Small intestine (tissue), 7 donors: ENCODE measurements at regions not wholly inside any gene's neighbourhood (a gene's known extent, or its start where the extent isn't known, plus 50 kb on each side); places are given as distances from the start of the nearest gene placed in this dataset.

Experiments
- DNase-seq, 2 donors: peaks; one replicate each; pipeline versions ENCODE4 v3.0.0 to v3.0.0-alpha.2; 2013
- FAIRE-seq: peaks from 2 replicates; lab custom pipeline; 2012; peaks lifted over from hg19 to GRCh38; lab: Jason Lieb, UNC
- H3K27ac ChIP-seq, 3 donors: one replicate each; pipeline ENCODE4 v1.5.1; 2013; ENCODE audit warnings: low read length in 2 of 3, mild to moderate bottlenecking in 2 of 3, control low read depth in 1 of 3, inconsistent platforms in 1 of 3, low read depth in 1 of 3, moderate library complexity in 1 of 3
- H3K27me3 ChIP-seq, 3 donors: one replicate each; pipeline ENCODE4 v1.6.1; 2013; ENCODE audit warnings: low read length in 3 of 3, inconsistent platforms in 1 of 3; ENCODE audit not compliant: control insufficient read depth in 3 of 3, insufficient read depth in 3 of 3
- H3K36me3 ChIP-seq, 3 donors: one replicate each; pipeline ENCODE4 v1.6.1; 2013; ENCODE audit warnings: low read length in 3 of 3, inconsistent platforms in 1 of 3, low read depth in 1 of 3, mild to moderate bottlenecking in 1 of 3, moderate library complexity in 1 of 3; ENCODE audit not compliant: control insufficient read depth in 3 of 3, insufficient read depth in 2 of 3
- H3K4me1 ChIP-seq, 3 donors: one replicate each; pipeline ENCODE4 v1.6.1; 2013; ENCODE audit warnings: low read length in 2 of 3, inconsistent platforms in 1 of 3, low read depth in 1 of 3, mild to moderate bottlenecking in 1 of 3, moderate library complexity in 1 of 3; ENCODE audit not compliant: control insufficient read depth in 3 of 3, insufficient read depth in 2 of 3
- H3K4me3 ChIP-seq, 3 donors: one replicate each; pipeline ENCODE4 v1.5.1; 2013; ENCODE audit warnings: low read length in 3 of 3, control low read depth in 1 of 3, inconsistent platforms in 1 of 3, low read depth in 1 of 3, mild to moderate bottlenecking in 1 of 3, moderate library complexity in 1 of 3
- H3K9me3 ChIP-seq, 2 donors: one replicate each; pipeline ENCODE4 v1.6.1; 2013; ENCODE audit warnings: low read depth in 1 of 2, low read length in 1 of 2; ENCODE audit not compliant: control insufficient read depth in 2 of 2, insufficient read depth in 1 of 2
- WGBS, 3 donors: extraction: QIAGEN DNeasy Blood & Tissue Kit; methylation state at CpG; one replicate each; pipeline ENCODE4 v1.1.7; 2013; 5-methylcytosine and 5-hydroxymethylcytosine counted together
- donor health status: healthy with polysubstance abuse.
- donor health status: control.
- donor health status: control.
- donor health status: Bipolar disorder and iron deficiency.
- donor health status: healthy.

DNA sequence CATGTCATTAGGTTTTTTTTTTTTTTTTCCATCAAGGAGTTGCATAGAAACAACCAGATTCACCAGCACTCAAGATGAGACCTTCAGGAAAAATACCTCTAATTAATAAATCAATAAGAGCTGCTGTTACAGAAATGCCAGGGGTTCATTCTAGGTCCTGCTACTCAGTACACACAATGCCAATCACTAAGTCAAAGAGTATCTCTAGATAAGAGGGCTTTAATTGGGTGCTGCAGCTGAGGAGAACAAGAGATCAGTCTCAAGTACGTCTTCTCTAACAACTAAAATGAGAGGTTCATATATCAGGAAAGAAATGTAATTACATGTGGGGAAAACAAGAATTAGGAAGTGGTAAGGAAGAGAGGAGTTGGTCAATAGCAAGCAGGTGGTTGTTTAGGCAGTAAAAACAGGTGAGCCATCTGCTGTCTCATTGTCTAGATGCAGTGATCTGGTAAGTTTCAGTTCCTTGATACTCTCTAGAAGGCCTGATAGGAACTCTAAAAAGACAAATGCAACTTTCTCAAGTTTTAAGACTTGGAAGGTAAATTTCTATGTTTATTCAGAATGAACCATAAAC, 272.9 kb upstream of the ZWINT start:
- FAIRE-seq (no peak), DNase-seq (no peak)
- no peaks in the 10 kb centered on the region for H3K4me1 ChIP-seq
- 39 to 65% (median 52%) methylated on average over 1 of the region's 1 CpG for WGBS, 3 donors
- no peaks in the 10 kb centered on the region for H3K9me3 ChIP-seq
- H3K27me3 ChIP-seq = no peaks in the 10 kb centered on the region
- no peaks in the 10 kb centered on the region for H3K36me3 ChIP-seq
- no peak overlapping the region for H3K27ac ChIP-seq
- no peak overlapping the region for H3K4me3 ChIP-seq

DNA sequence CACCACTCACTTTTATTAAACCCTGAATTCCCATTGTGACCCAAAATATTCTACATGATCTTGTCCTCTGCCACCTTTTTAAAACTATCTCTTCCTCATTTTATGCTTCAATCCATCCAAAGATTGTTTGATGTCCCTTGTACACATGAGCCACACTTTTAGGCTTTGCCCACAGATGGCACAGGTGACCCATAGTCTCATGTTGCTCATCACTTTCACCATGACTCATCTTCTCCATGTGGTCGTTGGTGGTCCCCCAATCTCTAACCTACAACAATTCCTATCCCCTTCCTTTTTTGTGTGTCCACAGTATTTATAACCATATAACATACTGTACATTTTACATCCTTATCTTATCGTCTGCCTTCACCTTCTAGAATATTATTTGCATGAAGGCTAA, 271.5 kb upstream of the ZWINT start:
- no peak for DNase-seq
- Histone ChIP-seq H3K27ac (no peak overlapping the region), H3K4me1 (no peaks in the 10 kb centered on the region)

DNA sequence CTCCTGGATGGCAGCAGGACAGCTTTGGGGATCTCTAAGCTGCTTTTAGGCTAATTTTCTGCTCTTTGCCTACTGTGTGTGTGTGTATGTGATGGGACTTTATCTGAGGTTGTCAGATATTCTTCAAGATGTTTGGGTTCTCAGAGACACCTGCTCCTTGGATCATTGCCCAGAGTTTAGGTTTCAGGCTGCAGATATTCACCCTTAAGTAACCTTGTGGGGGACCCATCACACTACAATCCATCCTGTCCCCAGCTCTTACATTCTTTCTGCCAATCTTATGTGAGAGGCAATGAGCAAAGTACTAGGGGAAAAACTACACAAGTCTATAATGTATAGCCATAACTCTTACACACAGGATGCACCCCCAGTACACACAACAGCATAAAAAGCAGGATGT, 263.0 kb upstream of the ZWINT start:
- Histone ChIP-seq H3K27ac (no peak overlapping the region), H3K36me3 (no peaks in the 10 kb centered on the region), H3K4me3 (no peak overlapping the region), H3K4me1 (no peaks in the 10 kb centered on the region), H3K27me3 (no peaks in the 10 kb centered on the region), H3K9me3 (no peaks in the 10 kb centered on the region)
- DNase-seq (no peak), FAIRE-seq (no peak)

More for the DNA sequence above, 271.5 kb upstream of the ZWINT start:
- 46 to 65% (median 60%) methylated on average over 2 of the region's 2 CpGs for WGBS, 3 donors
- no peaks in the 10 kb centered on the region for H3K9me3 ChIP-seq
- no peak for FAIRE-seq
- H3K36me3 ChIP-seq = no peaks in the 10 kb centered on the region
- H3K4me3 ChIP-seq = no peak overlapping the region
- H3K27me3 ChIP-seq = no peaks in the 10 kb centered on the region

DNA sequence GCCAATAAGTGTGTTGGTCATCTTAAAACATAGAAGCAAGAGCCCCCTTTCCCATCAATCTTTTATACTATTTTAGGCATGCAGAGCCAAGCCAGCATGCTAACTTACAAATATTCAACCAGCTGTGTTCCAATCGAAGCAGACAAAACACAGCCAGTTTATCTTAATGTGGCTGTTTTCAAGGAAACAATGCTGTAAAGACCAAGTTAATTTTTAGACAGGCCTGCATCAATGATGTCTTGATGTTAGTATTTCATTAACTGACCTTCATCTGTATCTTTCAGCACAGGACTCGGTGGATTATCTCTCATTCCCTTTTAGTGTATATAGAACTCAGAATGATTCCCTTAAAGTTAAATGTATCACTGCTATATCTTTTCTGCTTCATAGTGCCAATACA, 262.0 kb upstream of the ZWINT start:
- WGBS, 3 donors = 16 to 40% (median 23%) methylated on average over 2 of the region's 2 CpGs
- Histone ChIP-seq H3K4me1 (no peaks in the 10 kb centered on the region), H3K9me3 (no peaks in the 10 kb centered on the region), H3K27me3 (no peaks in the 10 kb centered on the region), H3K36me3 (no peaks in the 10 kb centered on the region), H3K4me3 (no peak overlapping the region), H3K27ac (no peak overlapping the region)
- DNase-seq = peak in 1 of 2 donors; percentile 0
- no peak for FAIRE-seq

DNA sequence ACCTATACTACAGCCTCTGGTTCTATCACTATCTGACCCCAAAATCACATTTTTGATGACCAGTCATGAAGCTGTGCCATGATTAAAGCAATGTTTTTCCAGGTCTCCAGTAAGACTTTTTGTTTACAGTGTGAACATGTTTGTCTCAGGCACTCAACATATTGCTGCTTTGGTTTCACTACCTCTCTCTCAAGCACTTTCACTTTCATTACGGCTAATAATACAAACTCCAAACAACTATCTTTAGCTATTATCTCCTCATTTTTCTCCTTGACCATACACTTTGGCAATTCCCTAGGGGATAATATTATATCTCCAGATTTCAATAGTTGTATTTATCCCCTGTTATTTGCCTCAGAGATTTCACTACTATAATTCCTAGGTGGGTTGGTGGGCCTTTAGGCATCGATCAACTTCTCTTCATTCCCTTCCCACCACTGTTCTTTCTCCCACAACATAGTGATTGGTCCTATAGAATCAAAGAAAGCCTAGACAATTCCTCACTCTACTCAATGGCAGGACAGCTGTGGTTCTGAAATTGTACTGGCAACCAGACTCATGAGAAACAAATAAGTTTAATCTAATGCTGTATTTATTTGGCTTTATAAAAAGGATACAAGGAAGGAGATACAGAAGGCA, 261.4 kb upstream of the ZWINT start:
- WGBS, 3 donors = 46 to 65% (median 64%) methylated on average over 2 of the region's 2 CpGs
- Histone ChIP-seq H3K4me3 (no peak overlapping the region), H3K9me3 (no peaks in the 10 kb centered on the region), H3K27ac (no peak overlapping the region), H3K36me3 (no peaks in the 10 kb centered on the region), H3K27me3 (no peaks in the 10 kb centered on the region), H3K4me1 (no peaks in the 10 kb centered on the region)
- FAIRE-seq (no peak), DNase-seq (peak in 1 of 2 donors; percentile 40)

DNA sequence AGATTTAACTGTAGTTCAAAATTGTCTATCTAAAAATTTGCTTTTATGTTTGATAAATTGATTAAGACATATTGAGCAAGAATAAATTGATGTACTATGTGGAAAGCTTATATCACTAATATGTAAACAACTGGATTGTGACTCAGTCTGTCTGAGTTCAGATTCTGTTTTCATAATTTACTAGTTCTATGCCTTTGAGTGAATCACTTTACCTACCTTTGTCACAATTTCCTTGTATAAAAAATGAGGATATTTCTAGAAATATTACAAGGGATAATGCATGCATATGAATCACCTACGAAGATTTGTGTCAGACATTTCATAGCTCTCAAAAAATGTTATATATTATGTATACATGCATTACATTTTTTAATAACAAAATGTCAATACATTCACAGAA, 245.1 kb upstream of the ZWINT start:
- WGBS, 3 donors = 50 to 69% (median 65%) methylated on average over 1 of the region's 1 CpG
- DNase-seq (no peak), FAIRE-seq (peak; percentile 5)
- H3K27ac ChIP-seq = no peak overlapping the region
- no peaks in the 10 kb centered on the region for H3K36me3 ChIP-seq
- H3K9me3 ChIP-seq = no peaks in the 10 kb centered on the region
- H3K4me3 ChIP-seq = no peak overlapping the region
- H3K4me1 ChIP-seq = no peaks in the 10 kb centered on the region
- no peaks in the 10 kb centered on the region for H3K27me3 ChIP-seq

DNA sequence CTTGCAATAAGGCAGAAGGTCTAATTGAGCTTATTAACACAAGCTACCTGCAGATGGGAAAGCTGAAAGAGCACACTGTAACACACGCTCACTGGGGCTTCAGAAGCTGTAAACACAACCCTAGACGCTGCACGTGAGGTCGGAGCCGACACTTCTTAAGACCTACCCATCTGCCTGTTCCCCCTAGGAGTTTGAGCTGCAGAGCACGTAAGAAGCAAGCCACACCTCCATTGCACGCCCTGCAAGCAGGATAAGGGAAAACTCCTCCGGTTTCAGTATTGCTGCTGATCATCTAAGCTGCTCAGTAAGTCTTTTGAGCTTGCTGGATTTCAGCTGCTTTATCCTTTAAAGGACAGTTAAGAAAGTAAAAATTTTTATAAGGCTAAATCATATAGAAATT, 244.0 kb upstream of the ZWINT start:
- Histone ChIP-seq H3K27ac (no peak overlapping the region), H3K4me1 (no peaks in the 10 kb centered on the region), H3K36me3 (no peaks in the 10 kb centered on the region), H3K4me3 (no peak overlapping the region), H3K27me3 (no peaks in the 10 kb centered on the region), H3K9me3 (no peaks in the 10 kb centered on the region)
- FAIRE-seq = no peak
- no peak for DNase-seq
- 13 to 23% (median 17%) methylated on average over 8 of the region's 8 CpGs for WGBS, 3 donors

DNA sequence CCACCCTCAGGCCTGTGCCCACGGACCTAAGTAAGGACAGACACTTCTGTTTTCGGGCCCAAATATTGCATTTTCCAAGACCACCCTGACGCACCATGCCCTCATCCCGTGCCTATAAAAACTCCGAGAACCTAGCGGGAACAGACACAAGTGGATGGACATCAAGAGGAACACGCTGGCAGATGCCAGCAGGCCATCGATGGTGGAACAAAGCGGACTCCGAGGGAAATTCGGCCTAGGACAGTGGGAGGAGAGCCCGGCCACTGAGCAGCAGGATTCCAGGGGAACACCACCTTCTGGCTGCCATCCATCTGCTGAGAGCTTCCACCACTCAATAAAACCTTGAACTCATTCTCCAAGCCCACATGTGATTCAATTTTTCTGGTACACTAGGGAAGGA, 243.6 kb upstream of the ZWINT start:
- WGBS, 3 donors = 81 to 88% (median 83%) methylated on average over 12 of the region's 12 CpGs
- DNase-seq = no peak
- Histone ChIP-seq H3K4me1 (no peaks in the 10 kb centered on the region), H3K4me3 (no peak overlapping the region), H3K27ac (no peak overlapping the region), H3K27me3 (no peaks in the 10 kb centered on the region), H3K9me3 (no peaks in the 10 kb centered on the region), H3K36me3 (no peaks in the 10 kb centered on the region)
- FAIRE-seq = no peak

DNA sequence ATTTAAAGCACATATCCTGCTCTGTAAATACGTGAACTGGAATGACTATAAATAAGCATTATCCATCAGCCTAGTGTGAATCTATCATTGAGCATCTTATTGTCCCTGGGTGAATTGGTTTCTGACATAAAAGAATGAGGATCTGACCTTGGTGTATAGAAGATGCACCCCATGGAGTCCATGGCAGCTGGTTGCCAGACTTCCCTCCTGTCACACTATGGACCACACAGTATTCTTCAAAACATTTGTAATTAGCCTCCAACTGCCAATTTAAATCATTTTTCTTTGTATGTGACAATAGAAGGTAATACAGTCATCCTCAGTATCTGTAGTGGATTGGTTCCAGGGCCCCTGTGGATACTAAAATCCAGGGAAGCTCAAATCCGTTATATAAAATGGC, 238.1 kb upstream of the ZWINT start:
- DNase-seq (no peak), FAIRE-seq (no peak)
- H3K9me3 ChIP-seq = no peaks in the 10 kb centered on the region
- WGBS, 3 donors = 40 to 66% (median 55%) methylated on average over 2 of the region's 2 CpGs
- H3K36me3 ChIP-seq = no peaks in the 10 kb centered on the region
- H3K4me1 ChIP-seq = no peaks in the 10 kb centered on the region
- no peak overlapping the region for H3K27ac ChIP-seq
- no peak overlapping the region for H3K4me3 ChIP-seq
- H3K27me3 ChIP-seq = no peaks in the 10 kb centered on the region
